Fibroblast of skin of scalp (primary cell): ENCODE measurements at regions not wholly inside any gene's neighbourhood (a gene's known extent, or its start where the extent isn't known, plus 50 kb on each side); places are given as distances from the start of the nearest gene placed in this dataset.
"Not testable (repeated sequence)": the region's sequence is repeated elsewhere in the genome, so short reads cannot be mapped to it uniquely, and the experiment has no call there.

ENCODE experiments used
- DNase-seq: peaks from one replicate; pipeline ENCODE4 v3.0.0-alpha.2; 2013

- peak; percentile 15 for DNase-seq
Observed at GRCh38 chr11:7143908-7144307, 55.1 kb downstream of the RBMXL2 start.

DNA sequence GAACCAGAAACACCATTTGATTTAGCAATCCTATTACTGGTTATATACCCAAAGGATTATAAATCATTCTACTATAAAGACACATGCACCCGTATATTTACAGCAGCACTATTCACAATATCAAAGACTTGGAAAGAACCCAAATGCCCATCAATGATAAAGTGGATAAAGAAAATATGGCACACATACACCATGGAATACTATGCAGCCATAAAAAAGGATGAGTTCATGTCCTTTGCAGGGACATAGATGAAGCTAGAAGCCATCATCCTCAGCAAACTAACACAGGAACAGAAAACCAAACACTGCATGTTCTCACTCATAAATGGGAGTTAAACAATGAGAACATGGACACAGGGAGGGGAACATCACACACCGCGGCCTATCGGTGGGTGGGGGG lies 61.3 kb downstream of the RBMXL2 start:
- DNase-seq = not testable (repeated sequence)

DNA sequence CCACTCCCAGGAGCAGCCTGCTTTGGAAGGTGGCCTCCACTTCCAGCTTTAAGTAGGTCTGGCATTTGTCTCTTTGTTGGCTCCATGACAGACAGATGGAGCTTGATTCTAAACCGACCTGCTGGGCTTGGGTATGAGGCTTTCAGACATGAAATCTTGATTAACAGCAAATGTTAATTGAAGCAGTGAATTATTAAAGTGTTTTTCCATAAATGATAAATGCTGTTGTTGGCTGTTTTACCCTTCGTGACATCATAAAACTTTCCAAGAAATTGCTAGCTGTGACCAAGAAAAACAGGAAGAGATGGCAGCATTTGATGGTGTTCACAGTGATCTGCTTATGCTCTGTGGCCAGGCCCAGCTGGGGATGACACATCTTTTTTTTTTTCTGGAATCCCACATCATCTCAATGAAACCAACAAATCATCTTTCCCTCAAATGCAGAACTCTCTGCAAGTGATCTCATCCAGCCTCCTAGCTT lies 66.1 kb downstream of the RBMXL2 start:
- peak; percentile 7 for DNase-seq

DNA sequence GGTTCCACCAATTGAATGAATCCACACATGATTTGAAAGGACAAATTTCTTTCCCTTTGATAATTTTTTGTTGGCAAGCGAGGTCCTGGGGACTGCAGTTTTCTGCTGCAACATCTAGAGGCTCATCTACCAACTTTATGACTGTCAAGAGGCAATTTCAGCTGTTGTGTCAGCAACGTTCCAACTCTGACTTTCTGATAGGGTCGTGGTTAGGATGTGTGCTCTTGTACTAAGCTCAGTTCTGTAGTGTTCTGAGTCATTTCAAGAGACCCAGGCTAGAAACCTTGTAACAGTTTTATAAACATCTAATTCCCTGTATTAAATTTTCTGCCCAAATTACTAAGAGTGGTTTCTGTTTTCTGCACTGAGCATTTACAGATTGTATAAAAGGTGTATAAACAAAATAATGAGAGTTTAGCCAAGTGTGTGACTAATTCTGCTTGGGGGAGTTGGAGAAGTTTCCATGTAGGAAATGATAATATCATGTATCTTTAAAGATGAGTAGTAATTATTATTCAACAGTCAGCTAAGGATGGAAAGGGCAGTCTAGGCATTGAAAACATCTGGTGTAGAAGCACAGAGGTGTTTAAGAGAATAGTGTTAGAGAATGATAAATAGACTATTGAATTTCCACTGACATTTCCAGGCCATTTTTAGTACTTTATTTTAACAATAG lies 72.2 kb downstream of the RBMXL2 start:
- DNase-seq = no peak

GRCh38 chr11:7165911-7166310 lies 77.1 kb downstream of the RBMXL2 start:
- no peak for DNase-seq

DNA sequence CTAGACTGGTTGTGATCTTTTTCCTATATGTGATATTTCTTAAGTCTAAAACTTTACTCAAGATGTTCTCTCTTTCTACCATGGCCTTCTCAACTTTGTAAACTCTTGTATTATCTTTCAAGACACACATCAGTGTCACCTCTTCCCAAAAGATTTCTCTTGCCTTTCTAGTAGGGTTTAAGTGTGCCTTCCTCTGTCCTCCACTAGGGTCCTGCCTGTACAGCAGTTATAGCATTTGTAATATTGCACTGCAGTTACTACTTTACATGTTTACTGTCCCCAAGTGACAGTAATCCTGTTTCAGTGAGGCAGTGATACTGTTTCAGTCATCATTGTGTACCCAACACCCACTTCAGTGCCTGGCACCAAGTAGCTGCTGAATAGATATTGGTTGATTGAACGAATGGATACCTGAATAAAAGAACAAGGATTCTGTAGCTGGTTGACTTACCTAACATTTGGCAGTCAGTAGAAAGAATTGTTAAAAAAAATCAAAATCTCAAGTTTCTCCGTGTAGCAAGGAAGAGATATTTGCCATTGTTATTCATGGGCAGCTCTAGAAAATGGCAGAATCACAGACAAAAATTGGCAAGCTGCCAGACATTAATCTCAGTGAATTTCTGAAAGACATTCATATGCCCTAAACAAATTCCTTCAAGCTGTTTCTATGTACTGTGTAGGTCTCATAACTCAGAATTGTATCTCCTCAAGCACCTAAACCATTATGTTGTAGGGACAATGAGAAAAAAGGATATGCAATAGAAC lies 79.4 kb downstream of the RBMXL2 start:
- DNase-seq = no peak

- no peak for DNase-seq
Observed at GRCh38 chr11:7168741-7168990, 79.9 kb downstream of the RBMXL2 start.

DNA sequence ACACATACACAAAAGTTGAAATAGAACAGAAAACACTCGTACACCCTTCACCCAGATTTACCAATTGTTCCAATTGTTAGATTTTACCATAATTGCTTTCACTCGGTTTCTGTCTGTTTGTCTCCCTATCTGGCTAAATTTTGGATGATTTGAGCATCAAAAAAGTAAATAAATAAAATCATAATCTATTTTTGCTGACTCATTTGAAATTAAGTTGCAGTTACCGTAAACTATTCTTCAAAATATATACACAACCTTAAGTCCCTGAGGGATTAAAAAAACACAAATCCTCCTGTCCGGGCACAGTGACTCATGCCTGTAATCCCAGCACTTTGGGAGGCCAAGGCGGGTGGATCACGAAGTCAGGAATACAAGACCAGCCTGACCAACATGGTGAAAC lies 81.3 kb upstream of the SYT9 start:
- no peak for DNase-seq

GRCh38 chr11:7175007-7175406 lies 76.7 kb upstream of the SYT9 start:
- DNase-seq = no peak

DNA sequence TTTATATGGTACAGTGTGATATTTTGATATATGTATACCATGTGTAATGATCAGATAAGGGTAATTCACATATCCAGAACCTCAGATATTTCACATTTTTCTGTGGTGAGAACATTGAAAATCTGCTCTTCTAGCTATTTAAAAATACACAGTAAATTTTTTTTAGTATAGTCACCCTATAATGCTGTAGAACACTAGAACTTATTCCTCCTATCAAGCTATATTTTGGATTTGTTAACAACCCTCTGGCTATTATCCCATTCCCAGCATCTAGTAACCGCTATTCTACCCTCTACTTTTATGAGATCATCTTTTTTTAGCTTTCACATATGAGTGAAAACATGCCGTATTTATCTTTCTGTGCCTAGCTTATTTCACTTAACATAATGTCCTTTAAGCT lies 65.5 kb upstream of the SYT9 start:
- peak; percentile 47 for DNase-seq

GRCh38 chr11:7186676-7187075 lies 65.0 kb upstream of the SYT9 start:
- no peak for DNase-seq

DNA sequence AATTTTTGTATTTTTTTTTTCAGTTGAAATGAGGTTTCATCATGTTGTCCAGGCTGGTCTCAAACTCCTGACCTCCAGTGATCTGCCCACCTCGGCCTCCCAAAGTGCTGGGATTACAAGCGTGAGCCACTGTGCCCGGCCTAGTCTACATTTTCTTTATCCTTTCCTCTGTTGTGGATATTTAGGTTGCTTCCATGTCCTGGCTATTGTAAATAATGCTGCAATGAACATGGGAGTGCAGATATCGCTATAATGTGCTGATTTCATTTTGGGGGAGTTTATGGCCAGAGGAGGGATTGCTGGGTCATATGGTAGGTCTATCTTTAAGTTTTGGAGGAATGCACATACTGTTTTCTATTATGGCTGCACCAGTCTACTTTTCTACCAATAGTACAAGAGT lies 58.9 kb upstream of the SYT9 start:
- not testable (repeated sequence) for DNase-seq

GRCh38 chr11:7196396-7197146 lies 55.1 kb upstream of the SYT9 start:
- no peak for DNase-seq

DNA sequence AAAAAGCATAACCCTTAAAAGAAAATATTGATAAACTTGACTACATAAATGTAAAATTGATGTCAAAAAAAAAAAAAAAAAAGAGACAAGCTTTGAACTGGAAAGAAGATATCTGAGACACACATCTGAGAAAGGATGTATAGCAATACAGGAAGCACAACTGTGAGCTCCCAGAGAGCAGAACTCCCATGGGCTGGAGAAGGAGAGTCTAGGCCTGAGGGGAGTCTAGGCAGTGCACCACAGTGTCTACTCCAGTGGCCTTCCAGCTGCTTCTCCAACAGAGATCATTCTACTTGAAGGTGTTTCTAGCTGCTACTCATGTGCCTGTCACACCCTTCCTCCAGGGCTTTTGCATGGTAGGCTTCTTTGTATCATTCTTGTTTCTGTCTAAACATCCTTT lies 54.2 kb upstream of the SYT9 start:
- DNase-seq = no peak
